Activated CD4-positive, alpha-beta T cell treated with anti-CD3 and anti-CD28 coated beads, Interleukin-10, Interleukin-2, amounts not matched to agents 100 ng/mL and 50 ng/mL, durations not matched to agents 16 hours and 8 hours (primary cell): ENCODE measurements at regions not wholly inside any gene's neighbourhood (a gene's known extent, or its start where the extent isn't known, plus 50 kb on each side); places are given as distances from the start of the nearest gene placed in this dataset.
"Not testable (repeated sequence)": the region's sequence is repeated elsewhere in the genome, so short reads cannot be mapped to it uniquely, and the experiment has no call there.

Experiments
- DNase-seq: peaks from one replicate; pipeline ENCODE4 v3.0.0-alpha.2; 2020

GRCh38 chr9:65566018-65566417 is 109.7 kb upstream of the ZNG1E start:
- not testable (repeated sequence) for DNase-seq

- DNase-seq: not testable (repeated sequence)
These were observed 156.7 kb upstream of the ZNG1E start for GRCh38 chr9:65519018-65519417.

GRCh38 chr9:65514465-65514864 is 161.3 kb upstream of the ZNG1E start:
- not testable (repeated sequence) for DNase-seq

GRCh38 chr9:65507897-65508296 is 167.8 kb upstream of the ZNG1E start:
- DNase-seq: not testable (repeated sequence)

GRCh38 chr9:65504686-65505085 is 171.0 kb upstream of the ZNG1E start:
- DNase-seq: not testable (repeated sequence)

- DNase-seq: not testable (repeated sequence)
These were observed 172.0 kb upstream of the ZNG1E start for GRCh38 chr9:65503696-65504095.

GRCh38 chr9:65482890-65483289 is 192.8 kb upstream of the ZNG1E start:
- not testable (repeated sequence) for DNase-seq

GRCh38 chr9:65481291-65481690 is 194.4 kb upstream of the ZNG1E start:
- DNase-seq: not testable (repeated sequence)

- not testable (repeated sequence) for DNase-seq
These were observed 189.9 kb upstream of the FOXD4L5 start for GRCh38 chr9:65474891-65475290.

GRCh38 chr9:65473059-65473822 is 188.2 kb upstream of the FOXD4L5 start:
- not testable (repeated sequence) for DNase-seq

GRCh38 chr9:65471106-65471505 is 186.1 kb upstream of the FOXD4L5 start:
- DNase-seq: not testable (repeated sequence)

- DNase-seq: not testable (repeated sequence)
These were observed 182.1 kb upstream of the FOXD4L5 start for GRCh38 chr9:65466911-65467734.

GRCh38 chr9:65465246-65465895 is 180.4 kb upstream of the FOXD4L5 start:
- not testable (repeated sequence) for DNase-seq

- DNase-seq: not testable (repeated sequence)
These were observed 177.5 kb upstream of the FOXD4L5 start for GRCh38 chr9:65462476-65462875.

GRCh38 chr9:65459756-65460320 is 174.8 kb upstream of the FOXD4L5 start:
- DNase-seq: no peak

- DNase-seq: no peak
These were observed 174.0 kb upstream of the FOXD4L5 start for GRCh38 chr9:65458992-65459391.

GRCh38 chr9:65458465-65458864 is 173.5 kb upstream of the FOXD4L5 start:
- DNase-seq: no peak

GRCh38 chr9:65456991-65457390 is 172.0 kb upstream of the FOXD4L5 start:
- not testable (repeated sequence) for DNase-seq

GRCh38 chr9:65455751-65456647 is 171.0 kb upstream of the FOXD4L5 start:
- DNase-seq: not testable (repeated sequence)

GRCh38 chr9:65455136-65455535 is 170.1 kb upstream of the FOXD4L5 start:
- DNase-seq: not testable (repeated sequence)

- not testable (repeated sequence) for DNase-seq
These were observed 169.7 kb upstream of the FOXD4L5 start for GRCh38 chr9:65454666-65455065.

GRCh38 chr9:65454034-65454433 is 169.0 kb upstream of the FOXD4L5 start:
- not testable (repeated sequence) for DNase-seq
